Lung (tissue), 11 donors: ENCODE measurements at regions not wholly inside any gene's neighbourhood (a gene's known extent, or its start where the extent isn't known, plus 50 kb on each side); places are given as distances from the start of the nearest gene placed in this dataset.

Experiments
- ATAC-seq: fragments of 200-7000 bp; cut with Tn5 transposase; one replicate; pipeline ENCODE4 v1.9.1; 2020; ENCODE audit warnings: moderate number of reproducible peaks; ENCODE audit not compliant: insufficient read depth, low FRiP score
- DNase-seq, 3 donors: peaks; one replicate each; pipeline ENCODE4 v3.0.0-alpha.2; 2013 to 2017
- H3K27ac ChIP-seq, 2 donors: one replicate each; pipeline ENCODE4 v1.5.1; 2013; ENCODE audit warnings: mild to moderate bottlenecking in 2 of 2, moderate library complexity in 2 of 2, control low read depth in 1 of 2, inconsistent platforms in 1 of 2, low read depth in 1 of 2, low read length in 1 of 2
- H3K27me3 ChIP-seq, 3 donors: one replicate each; pipeline ENCODE4 v1.5.1; 2013; ENCODE audit warnings: low read length in 2 of 3; ENCODE audit not compliant: control insufficient read depth in 3 of 3, insufficient read depth in 3 of 3
- H3K36me3 ChIP-seq, 4 donors: one replicate each; pipeline ENCODE4 v1.5.1; 2013; ENCODE audit warnings: low read length in 4 of 4, mild to moderate bottlenecking in 1 of 4, moderate library complexity in 1 of 4; ENCODE audit not compliant: control insufficient read depth in 4 of 4, insufficient read depth in 4 of 4
- H3K4me1 ChIP-seq, 5 donors: one replicate each; pipeline ENCODE4 v1.5.1; 2013; ENCODE audit warnings: low read length in 5 of 5, mild to moderate bottlenecking in 2 of 5, moderate library complexity in 1 of 5; ENCODE audit not compliant: control insufficient read depth in 5 of 5, insufficient read depth in 5 of 5
- H3K4me3 ChIP-seq: one replicate; pipeline ENCODE4 v1.5.1; 2013; ENCODE audit warnings: mild to moderate bottlenecking, control low read depth, moderate library complexity
- H3K9ac ChIP-seq, 2 donors: one replicate each; pipeline ENCODE4 v1.5.1; 2013; ENCODE audit warnings: low read length in 2 of 2, control low read depth in 1 of 2; ENCODE audit not compliant: insufficient read depth in 1 of 2
- H3K9me3 ChIP-seq, 4 donors: one replicate each; pipeline ENCODE4 v1.5.1; 2013; ENCODE audit warnings: low read length in 3 of 4, mild to moderate bottlenecking in 1 of 4, moderate library complexity in 1 of 4; ENCODE audit not compliant: control insufficient read depth in 4 of 4, insufficient read depth in 3 of 4
- WGBS, 2 donors: extraction: QIAGEN DNeasy Blood & Tissue Kit; methylation state at CpG; one replicate each; pipeline ENCODE4 v1.1.7; 2013; 5-methylcytosine and 5-hydroxymethylcytosine counted together
- TF ChIP-seq, protein P1 (sequence below): IDR thresholded peaks from 2 replicates; pipeline ENCODE4 v1.5.1; 2012; ENCODE audit warnings: mild to moderate bottlenecking; ENCODE audit errors: control extremely low read depth, extremely low read depth
- donor health status: control.
- donor health status: control.
- donor health status: Bipolar disorder and iron deficiency.
- donor health status: healthy.
- donor health status: DM: yes; HTN: yes; CAD: no.

DNA sequence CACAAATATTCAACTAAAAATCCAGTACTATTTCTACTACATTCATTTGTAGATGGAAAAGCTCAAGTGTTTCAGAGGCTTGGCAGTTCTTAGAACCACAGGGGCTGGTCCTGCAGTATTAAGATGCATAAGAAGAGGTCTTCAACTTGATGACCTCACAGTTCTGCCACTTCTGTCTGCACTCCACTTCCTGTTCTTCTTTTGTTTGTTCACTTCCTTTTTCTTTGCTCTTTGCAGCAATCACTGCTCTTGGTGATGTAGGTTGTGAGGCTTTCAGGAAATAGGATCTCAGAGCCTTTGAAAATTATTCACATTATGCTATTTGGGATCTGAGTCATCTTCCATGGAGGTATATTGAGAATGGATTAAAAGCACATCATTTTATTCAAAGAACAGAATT is 602.0 kb upstream of the CPEB2 start:
- no peak overlapping the region for H3K4me3 ChIP-seq
- H3K36me3 ChIP-seq = no peaks in the 10 kb centered on the region
- no peak for ATAC-seq
- no peak overlapping the region for H3K27ac ChIP-seq
- no peak overlapping the region for H3K9ac ChIP-seq
- peaks cover 0 to 3% (median 0%) of the 10 kb centered on the region in 5 donors for H3K4me1 ChIP-seq
- H3K27me3 ChIP-seq = no peaks in the 10 kb centered on the region
- DNase-seq = no peak
- TF ChIP-seq, protein P1, sequence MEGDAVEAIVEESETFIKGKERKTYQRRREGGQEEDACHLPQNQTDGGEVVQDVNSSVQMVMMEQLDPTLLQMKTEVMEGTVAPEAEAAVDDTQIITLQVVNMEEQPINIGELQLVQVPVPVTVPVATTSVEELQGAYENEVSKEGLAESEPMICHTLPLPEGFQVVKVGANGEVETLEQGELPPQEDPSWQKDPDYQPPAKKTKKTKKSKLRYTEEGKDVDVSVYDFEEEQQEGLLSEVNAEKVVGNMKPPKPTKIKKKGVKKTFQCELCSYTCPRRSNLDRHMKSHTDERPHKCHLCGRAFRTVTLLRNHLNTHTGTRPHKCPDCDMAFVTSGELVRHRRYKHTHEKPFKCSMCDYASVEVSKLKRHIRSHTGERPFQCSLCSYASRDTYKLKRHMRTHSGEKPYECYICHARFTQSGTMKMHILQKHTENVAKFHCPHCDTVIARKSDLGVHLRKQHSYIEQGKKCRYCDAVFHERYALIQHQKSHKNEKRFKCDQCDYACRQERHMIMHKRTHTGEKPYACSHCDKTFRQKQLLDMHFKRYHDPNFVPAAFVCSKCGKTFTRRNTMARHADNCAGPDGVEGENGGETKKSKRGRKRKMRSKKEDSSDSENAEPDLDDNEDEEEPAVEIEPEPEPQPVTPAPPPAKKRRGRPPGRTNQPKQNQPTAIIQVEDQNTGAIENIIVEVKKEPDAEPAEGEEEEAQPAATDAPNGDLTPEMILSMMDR = no peak
- H3K9me3 ChIP-seq = peaks cover 0 to 1% (median 0%) of the 10 kb centered on the region in 4 donors

DNA sequence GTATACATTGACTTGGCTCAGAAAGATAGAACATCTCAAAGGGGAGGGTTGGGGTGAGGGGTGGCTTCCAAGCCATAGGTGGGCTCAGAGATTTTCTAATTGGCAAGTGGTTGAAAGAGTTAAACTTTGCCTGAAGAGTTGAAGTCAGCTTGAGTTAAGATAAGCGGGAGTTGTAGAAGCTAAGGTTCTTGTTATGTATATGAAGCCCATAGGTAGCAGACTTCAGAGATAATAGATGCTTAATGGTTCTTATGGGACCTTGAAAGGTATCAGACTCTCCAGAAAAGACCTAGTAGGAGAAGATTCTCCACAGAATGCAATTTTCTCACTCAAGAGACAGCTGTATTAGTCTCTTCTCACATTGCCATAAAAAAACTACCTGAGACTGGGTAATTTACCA is 599.1 kb upstream of the CPEB2 start:
- no peak overlapping the region for H3K27ac ChIP-seq
- H3K36me3 ChIP-seq = no peaks in the 10 kb centered on the region
- peaks cover 0 to 1% (median 0%) of the 10 kb centered on the region in 4 donors for H3K9me3 ChIP-seq
- TF ChIP-seq, protein P1 = no peak
- H3K27me3 ChIP-seq = no peaks in the 10 kb centered on the region
- H3K4me3 ChIP-seq = no peak overlapping the region
- DNase-seq = no peak
- 81 to 96% methylated on average over 1 of the region's 1 CpG for WGBS, 2 donors
- H3K9ac ChIP-seq = no peak overlapping the region
- H3K4me1 ChIP-seq = peaks cover 0 to 3% (median 0%) of the 10 kb centered on the region in 5 donors
- no peak for ATAC-seq

DNA sequence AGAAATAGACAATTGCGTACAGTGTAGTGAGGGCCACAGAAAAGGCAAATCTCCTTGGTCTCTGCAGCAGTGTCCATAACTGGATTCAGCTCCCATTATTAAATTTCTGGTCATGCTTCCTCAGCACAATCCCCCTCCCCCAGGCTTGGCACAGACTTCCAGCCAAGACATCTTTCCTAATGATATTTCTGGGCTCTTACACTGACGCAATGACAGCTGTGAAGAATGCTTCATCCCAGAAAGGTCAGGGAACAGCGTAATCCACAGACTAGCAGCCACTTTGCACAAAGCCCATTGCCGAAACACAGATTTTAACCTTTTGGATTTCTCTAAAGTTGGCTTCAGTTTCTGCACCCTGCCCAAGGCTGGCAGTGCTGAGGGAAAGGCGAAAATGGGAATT is 597.6 kb upstream of the CPEB2 start:
- H3K9ac ChIP-seq = no peak overlapping the region
- DNase-seq (peak; percentile 47 to 75 (median 56)), ATAC-seq (no peak)
- H3K27ac ChIP-seq = no peak overlapping the region
- TF ChIP-seq, protein P1 = no peak
- H3K4me3 ChIP-seq = no peak overlapping the region
- peaks cover 0 to 3% (median 0%) of the 10 kb centered on the region in 5 donors for H3K4me1 ChIP-seq
- H3K9me3 ChIP-seq = peaks cover 0 to 1% (median 0%) of the 10 kb centered on the region in 4 donors
- 76 to 86% methylated on average over 5 of the region's 5 CpGs for WGBS, 2 donors
- no peaks in the 10 kb centered on the region for H3K36me3 ChIP-seq
- H3K27me3 ChIP-seq = no peaks in the 10 kb centered on the region

DNA sequence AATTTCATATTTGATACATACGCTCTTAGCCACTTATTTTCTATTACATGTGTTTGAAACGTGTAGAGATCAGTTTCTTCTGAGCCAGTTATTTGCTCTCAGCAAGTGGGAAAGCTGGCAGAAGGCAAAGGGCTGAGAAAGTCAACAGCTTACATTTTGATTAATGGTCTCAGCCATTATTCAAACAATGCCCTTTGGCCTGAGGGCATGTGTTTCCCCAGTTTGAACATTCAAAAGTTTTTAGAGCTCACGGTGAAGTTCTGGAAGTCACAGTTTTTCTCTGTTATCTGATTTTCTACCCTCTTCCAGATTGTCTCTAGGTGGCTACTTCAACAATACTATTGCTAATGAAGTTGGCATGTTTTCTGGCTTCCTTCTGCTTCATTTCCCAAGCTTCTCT is 591.8 kb upstream of the CPEB2 start:
- DNase-seq = no peak
- 39 to 57% methylated on average over 3 of the region's 3 CpGs for WGBS, 2 donors
- TF ChIP-seq, protein P1 = no peak

More for the DNA sequence above, 591.8 kb upstream of the CPEB2 start:
- Histone ChIP-seq H3K4me3 (no peak overlapping the region), H3K27ac (no peak overlapping the region), H3K9me3 (peaks cover 0 to 2% (median 0%) of the 10 kb centered on the region in 4 donors), H3K36me3 (no peaks in the 10 kb centered on the region), H3K9ac (no peak overlapping the region), H3K27me3 (no peaks in the 10 kb centered on the region), H3K4me1 (no peaks in the 10 kb centered on the region)
- no peak for ATAC-seq
